Fibroblast of upper back skin (primary cell): ENCODE measurements at regions not wholly inside any gene's neighbourhood (a gene's known extent, or its start where the extent isn't known, plus 50 kb on each side); places are given as distances from the start of the nearest gene placed in this dataset.

Experiments
- DNase-seq: peaks from one replicate; pipeline ENCODE4 v3.0.0-alpha.2; 2013

DNA sequence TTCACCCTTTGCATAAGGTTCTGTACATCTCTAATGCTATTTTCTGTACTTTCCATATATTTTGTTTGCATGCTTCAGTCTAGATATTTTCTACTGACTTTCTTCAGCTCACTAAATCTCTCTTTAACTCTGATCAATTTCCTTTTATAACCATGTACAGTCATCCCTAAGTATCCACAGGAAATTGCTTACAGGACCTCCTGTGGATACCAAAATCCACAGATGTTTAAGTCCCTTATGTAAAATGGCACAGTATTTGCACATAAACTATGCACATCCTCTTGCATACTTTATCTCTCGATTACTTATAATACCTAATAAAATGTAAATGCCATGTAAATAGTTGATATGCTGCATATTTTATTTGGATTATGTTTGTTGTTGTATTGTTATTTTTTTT lies 442.1 kb downstream of the TLE4 start:
- DNase-seq: peak; percentile 28

GRCh38 chr9:80012557-80013330 lies 441.0 kb downstream of the TLE4 start:
- no peak for DNase-seq

GRCh38 chr9:80009204-80009603 lies 437.4 kb downstream of the TLE4 start:
- DNase-seq: no peak

DNA sequence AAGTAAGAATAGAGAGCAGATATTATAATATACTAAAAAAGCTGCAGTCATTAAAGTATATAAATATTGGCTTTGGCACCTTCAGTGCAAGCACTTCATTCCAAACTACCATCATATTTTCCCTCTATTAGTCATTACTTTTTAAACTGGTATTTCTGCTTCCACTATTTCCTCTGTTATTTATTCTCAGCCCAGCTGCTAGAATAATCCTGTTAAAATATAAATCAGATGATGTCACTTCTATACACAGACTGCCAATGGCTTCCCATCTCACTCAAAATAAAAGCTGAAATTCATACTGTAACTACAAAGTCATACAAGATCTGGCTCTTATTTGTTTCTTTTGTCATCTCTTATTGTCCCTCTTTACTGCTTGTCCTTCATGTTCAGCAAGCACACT lies 432.9 kb downstream of the TLE4 start:
- DNase-seq: peak; percentile 20

DNA sequence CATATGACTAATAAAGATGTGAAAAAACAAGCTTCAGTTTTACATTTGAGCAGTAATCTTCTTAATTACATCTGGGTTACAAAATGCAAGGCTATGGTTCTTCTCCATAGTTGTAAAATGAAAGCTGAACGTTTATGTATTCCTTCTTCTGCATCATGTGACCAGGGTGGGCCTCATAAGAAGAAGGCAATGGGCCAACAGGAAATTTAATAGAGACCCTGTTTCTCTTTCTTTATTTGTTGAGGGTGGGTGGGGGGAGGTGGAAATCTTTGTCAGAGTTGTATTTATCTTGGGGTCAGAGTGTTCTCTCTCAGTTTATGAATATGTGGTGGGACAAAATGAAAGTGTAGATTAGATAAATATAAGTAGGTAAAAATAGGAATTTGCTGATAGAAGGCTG lies 418.8 kb downstream of the TLE4 start:
- DNase-seq: no peak

GRCh38 chr9:79989079-79989478 lies 417.3 kb downstream of the TLE4 start:
- DNase-seq: no peak

DNA sequence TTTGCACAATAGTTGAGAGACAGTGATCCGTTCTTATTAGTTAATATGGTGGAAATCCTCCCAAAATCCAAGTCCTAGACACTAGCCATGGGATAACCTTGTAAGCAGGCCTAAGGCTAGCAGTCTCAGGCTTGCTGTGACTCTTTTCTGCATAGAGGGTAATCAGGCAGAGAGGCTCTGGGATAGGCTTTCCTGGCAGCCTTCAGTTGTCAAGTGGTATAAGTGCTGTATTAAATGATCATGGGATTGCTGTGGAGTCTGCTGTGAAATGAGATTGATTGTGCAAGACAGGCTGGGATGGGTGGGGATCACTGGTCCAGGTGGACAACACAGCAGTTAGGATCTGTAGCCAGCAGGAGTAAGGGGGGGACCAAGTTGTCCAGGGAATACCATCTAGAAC lies 416.4 kb downstream of the TLE4 start:
- DNase-seq: no peak

DNA sequence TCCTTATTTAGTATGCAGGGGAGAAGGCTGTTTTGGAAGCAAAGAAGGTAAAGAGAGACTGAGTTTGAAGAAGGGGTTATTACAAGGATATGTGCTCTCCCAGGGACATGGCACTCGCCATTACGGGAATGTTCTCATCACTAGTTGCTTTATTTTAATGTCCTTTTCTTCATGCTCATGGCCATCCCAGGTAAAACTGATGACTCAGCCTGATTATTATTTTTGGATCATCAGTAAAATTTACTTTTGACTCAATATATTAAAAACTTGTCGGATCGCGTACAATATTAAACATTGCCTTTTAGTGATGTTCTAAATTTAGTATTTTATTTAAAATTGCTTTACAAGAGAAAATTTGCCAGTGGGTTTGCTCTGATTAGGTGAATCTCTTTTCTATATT lies 414.7 kb downstream of the TLE4 start:
- no peak for DNase-seq

- DNase-seq: no peak
Observed at GRCh38 chr9:79985772-79986171, 414.0 kb downstream of the TLE4 start.

- DNase-seq: no peak
Observed at GRCh38 chr9:79985264-79985663, 413.5 kb downstream of the TLE4 start.

GRCh38 chr9:79984429-79985067 lies 412.8 kb downstream of the TLE4 start:
- DNase-seq: no peak

GRCh38 chr9:79980432-79980831 lies 408.7 kb downstream of the TLE4 start:
- no peak for DNase-seq

GRCh38 chr9:79977510-79978197 lies 405.9 kb downstream of the TLE4 start:
- peak; percentile 20 for DNase-seq

GRCh38 chr9:79977074-79977435 lies 405.3 kb downstream of the TLE4 start:
- peak; percentile 12 for DNase-seq

- no peak for DNase-seq
Observed at GRCh38 chr9:79976257-79977073, 404.7 kb downstream of the TLE4 start.

- DNase-seq: no peak
Observed at GRCh38 chr9:79975621-79976256, 404.0 kb downstream of the TLE4 start.

DNA sequence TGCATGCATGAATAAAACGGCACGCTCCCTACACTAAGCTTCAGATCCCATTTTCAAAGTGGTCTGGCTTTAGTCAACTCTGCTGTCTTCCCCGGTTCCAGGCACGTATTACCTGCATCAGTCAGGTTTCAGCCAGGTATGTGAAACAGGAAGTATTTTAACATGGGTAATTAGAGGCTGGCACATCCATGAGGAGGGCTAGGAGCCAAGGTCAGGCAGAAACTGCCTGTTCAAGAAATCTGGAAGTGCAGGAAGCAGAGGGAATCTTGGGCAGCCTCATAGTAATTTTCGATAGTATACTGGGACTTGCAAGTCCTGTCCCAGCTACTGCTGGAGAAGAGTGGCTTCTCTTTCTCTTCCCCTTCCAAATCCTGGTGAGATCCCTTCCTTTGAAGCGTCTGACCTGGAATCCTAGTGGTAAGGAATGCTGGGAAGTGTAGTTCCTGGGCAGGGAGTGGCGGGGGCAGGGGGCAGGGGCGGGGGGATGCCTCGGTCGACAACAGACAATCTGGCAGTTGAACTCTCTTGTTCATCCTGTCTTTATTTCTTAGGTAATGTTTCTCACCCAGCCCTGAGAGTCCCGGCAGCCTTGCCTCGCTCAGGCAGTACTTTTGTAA lies 403.1 kb downstream of the TLE4 start:
- DNase-seq: no peak

- DNase-seq: no peak
Observed at GRCh38 chr9:79973627-79974026, 401.9 kb downstream of the TLE4 start.

- no peak for DNase-seq
Observed at GRCh38 chr9:79970146-79970425, 398.3 kb downstream of the TLE4 start.

- no peak for DNase-seq
Observed at GRCh38 chr9:79969393-79970145, 397.8 kb downstream of the TLE4 start.

- DNase-seq: no peak
Observed at GRCh38 chr9:79968533-79968932, 396.8 kb downstream of the TLE4 start.

GRCh38 chr9:79962836-79963235 lies 391.1 kb downstream of the TLE4 start:
- DNase-seq: no peak
